Inflammatory macrophage (primary cell): ENCODE measurements at regions not wholly inside any gene's neighbourhood (a gene's known extent, or its start where the extent isn't known, plus 50 kb on each side); places are given as distances from the start of the nearest gene placed in this dataset.

Experiments used
- DNase-seq, 2 donors: peaks; one replicate each; pipeline ENCODE4 v3.0.0-alpha.2; 2020 to 2022

GRCh38 chr12:77345336-77345735 is 280.0 kb upstream of the E2F7 start:
- DNase-seq: no peak

- no peak for DNase-seq
Observed at GRCh38 chr12:77344651-77345050, 279.3 kb upstream of the E2F7 start.

- DNase-seq: no peak
Observed at GRCh38 chr12:77343291-77343690, 277.9 kb upstream of the E2F7 start.

GRCh38 chr12:77342253-77342652 is 276.9 kb upstream of the E2F7 start:
- DNase-seq: no peak

GRCh38 chr12:77339610-77340009 is 274.2 kb upstream of the E2F7 start:
- DNase-seq: no peak

- DNase-seq: no peak
Observed at GRCh38 chr12:77337362-77337761, 272.0 kb upstream of the E2F7 start.

- no peak for DNase-seq
Observed at GRCh38 chr12:77334806-77335205, 269.4 kb upstream of the E2F7 start.

- DNase-seq: no peak
Observed at GRCh38 chr12:77328326-77328725, 263.0 kb upstream of the E2F7 start.

GRCh38 chr12:77325511-77326236 is 260.3 kb upstream of the E2F7 start:
- DNase-seq: no peak

- peak; percentile 7 to 34 for DNase-seq
Observed at GRCh38 chr12:77324763-77325468, 259.5 kb upstream of the E2F7 start.

GRCh38 chr12:77324416-77324762 is 259.0 kb upstream of the E2F7 start:
- DNase-seq: no peak

GRCh38 chr12:77323788-77324415 is 258.5 kb upstream of the E2F7 start:
- no peak for DNase-seq

GRCh38 chr12:77319166-77319565 is 253.8 kb upstream of the E2F7 start:
- no peak for DNase-seq

- no peak for DNase-seq
Observed at GRCh38 chr12:77315407-77315806, 250.0 kb upstream of the E2F7 start.

- DNase-seq: no peak
Observed at GRCh38 chr12:77314378-77315052, 249.1 kb upstream of the E2F7 start.

GRCh38 chr12:77308056-77308455 is 242.7 kb upstream of the E2F7 start:
- no peak for DNase-seq

GRCh38 chr12:77300811-77301210 is 235.4 kb upstream of the E2F7 start:
- DNase-seq: no peak

GRCh38 chr12:77299910-77300669 is 234.7 kb upstream of the E2F7 start:
- no peak for DNase-seq

- no peak for DNase-seq
Observed at GRCh38 chr12:77299001-77299400, 233.6 kb upstream of the E2F7 start.

GRCh38 chr12:77294016-77294415 is 228.6 kb upstream of the E2F7 start:
- DNase-seq: no peak

- DNase-seq: no peak
Observed at GRCh38 chr12:77274926-77275325, 209.6 kb upstream of the E2F7 start.

GRCh38 chr12:77273898-77274297 is 208.5 kb upstream of the E2F7 start:
- no peak for DNase-seq

- no peak for DNase-seq
Observed at GRCh38 chr12:77256956-77257355, 191.6 kb upstream of the E2F7 start.
